Ishikawa (cell line): ENCODE measurements at regions not wholly inside any gene's neighbourhood (a gene's known extent, or its start where the extent isn't known, plus 50 kb on each side); places are given as distances from the start of the nearest gene placed in this dataset.

Experiments used
- CEBPB ChIP-seq: IDR thresholded peaks from 2 replicates; pipeline ENCODE4 v1.6.1; 2012
- CREB1 ChIP-seq: IDR thresholded peaks from 2 replicates; pipeline ENCODE4 v1.6.1; 2012; ENCODE audit warnings: low read depth
- EGR1 ChIP-seq: IDR thresholded peaks from 2 replicates; pipeline ENCODE4 v1.6.1; 2012
- EP300 ChIP-seq: IDR thresholded peaks from 2 replicates; pipeline ENCODE4 v1.6.1; 2012; ENCODE audit warnings: borderline replicate concordance
- FOXM1 ChIP-seq: IDR thresholded peaks from 2 replicates; pipeline ENCODE4 v1.6.1; 2012; ENCODE audit warnings: low read depth, borderline replicate concordance
- NFIC ChIP-seq: IDR thresholded peaks from 2 replicates; pipeline ENCODE4 v1.6.1; 2012
- RAD21 ChIP-seq: IDR thresholded peaks from 2 replicates; pipeline ENCODE4 v1.6.1; 2012; ENCODE audit warnings: low read depth
- TAF1 ChIP-seq: IDR thresholded peaks from 2 replicates; pipeline ENCODE4 v1.6.1; 2012; ENCODE audit warnings: low read depth, mild to moderate bottlenecking
- TCF12 ChIP-seq: IDR thresholded peaks from 2 replicates; pipeline ENCODE4 v1.6.1; 2012; ENCODE audit warnings: low read depth
- TEAD4 ChIP-seq: IDR thresholded peaks from 2 replicates; pipeline ENCODE4 v1.6.1; 2012
- YY1 ChIP-seq: IDR thresholded peaks from 2 replicates; pipeline ENCODE4 v1.6.1; 2012; ENCODE audit warnings: low read depth
- ZBTB7A ChIP-seq: IDR thresholded peaks from 2 replicates; pipeline ENCODE4 v1.6.1; 2012; ENCODE audit warnings: low read depth
- TF ChIP-seq, protein P1 (sequence below): IDR thresholded peaks from 2 replicates; pipeline ENCODE4 v1.6.1; 2012
- TF ChIP-seq, protein P2 (sequence below): IDR thresholded peaks from 2 replicates; pipeline ENCODE4 v1.6.1; 2012; ENCODE audit warnings: low read depth, mild to moderate bottlenecking
- TF ChIP-seq, protein P3 (sequence below): IDR thresholded peaks from 2 replicates; pipeline ENCODE4 v1.6.1; 2012

DNA sequence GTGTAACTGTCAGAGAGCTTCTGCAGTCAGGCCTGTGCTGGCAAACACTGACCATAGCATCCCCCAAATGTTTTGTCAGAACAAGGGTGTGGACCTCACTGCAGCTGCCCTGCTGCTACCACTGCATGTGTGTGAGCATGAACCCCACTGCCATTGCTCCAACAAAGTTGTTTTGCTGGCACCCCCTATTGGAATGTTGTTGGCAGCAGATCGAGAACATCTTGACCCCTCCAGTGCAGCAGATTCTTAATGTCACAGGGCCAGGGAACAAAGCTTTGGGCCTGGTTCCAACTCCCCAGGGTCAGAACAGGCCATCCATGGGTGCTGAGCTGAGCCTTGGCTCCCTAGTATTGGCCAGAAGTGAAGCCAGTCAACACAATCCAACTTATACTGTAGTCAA is 1537.4 kb downstream of the NCAM2 start:
- TF ChIP-seq CREB1 (no peak), CEBPB (no peak)
- TF ChIP-seq, protein P1, sequence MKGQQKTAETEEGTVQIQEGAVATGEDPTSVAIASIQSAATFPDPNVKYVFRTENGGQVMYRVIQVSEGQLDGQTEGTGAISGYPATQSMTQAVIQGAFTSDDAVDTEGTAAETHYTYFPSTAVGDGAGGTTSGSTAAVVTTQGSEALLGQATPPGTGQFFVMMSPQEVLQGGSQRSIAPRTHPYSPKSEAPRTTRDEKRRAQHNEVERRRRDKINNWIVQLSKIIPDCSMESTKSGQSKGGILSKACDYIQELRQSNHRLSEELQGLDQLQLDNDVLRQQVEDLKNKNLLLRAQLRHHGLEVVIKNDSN = no peak

DNA sequence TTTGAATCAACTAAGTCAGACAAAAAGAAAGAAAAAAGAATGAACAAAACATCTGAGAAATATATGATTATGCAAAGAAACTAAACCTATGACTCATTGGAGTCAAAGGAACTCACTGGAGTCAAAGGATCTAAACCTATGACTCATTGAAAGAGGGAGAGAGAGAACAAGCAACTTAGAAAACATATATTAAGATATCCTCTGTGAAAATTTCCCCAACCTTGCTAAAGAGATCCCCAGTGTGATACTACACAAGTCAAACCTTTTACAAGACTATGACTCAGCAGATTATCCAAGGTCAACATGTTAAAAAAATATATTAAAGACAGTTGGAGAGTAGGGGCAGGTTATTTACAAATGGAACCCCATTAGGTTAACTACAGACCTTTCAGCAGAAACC is 1538.3 kb downstream of the NCAM2 start:
- TF ChIP-seq, protein P1 = no peak

DNA sequence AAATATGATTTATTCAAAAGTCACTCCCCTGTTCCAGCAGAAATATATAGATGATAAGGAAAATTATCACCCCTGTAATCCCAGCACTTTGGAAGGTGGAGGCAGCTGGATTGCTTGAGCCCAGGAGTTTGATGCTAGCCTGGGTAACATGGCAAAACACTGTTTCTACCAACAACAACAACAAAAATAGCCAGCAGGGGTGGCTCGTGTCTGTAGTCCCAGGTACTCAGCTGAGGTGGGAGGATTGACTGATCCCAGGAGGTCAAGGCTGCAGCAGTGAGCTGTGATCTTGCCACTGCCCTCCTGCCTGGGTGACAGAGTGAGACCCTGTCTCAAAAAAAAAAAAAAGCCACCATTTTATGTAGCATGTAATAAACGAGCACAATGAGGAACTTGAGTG is 1546.5 kb downstream of the NCAM2 start:
- TF ChIP-seq, protein P1 = no peak
- no peak for TF ChIP-seq TEAD4
- TF ChIP-seq TAF1 = no peak
- TF ChIP-seq, protein P2, sequence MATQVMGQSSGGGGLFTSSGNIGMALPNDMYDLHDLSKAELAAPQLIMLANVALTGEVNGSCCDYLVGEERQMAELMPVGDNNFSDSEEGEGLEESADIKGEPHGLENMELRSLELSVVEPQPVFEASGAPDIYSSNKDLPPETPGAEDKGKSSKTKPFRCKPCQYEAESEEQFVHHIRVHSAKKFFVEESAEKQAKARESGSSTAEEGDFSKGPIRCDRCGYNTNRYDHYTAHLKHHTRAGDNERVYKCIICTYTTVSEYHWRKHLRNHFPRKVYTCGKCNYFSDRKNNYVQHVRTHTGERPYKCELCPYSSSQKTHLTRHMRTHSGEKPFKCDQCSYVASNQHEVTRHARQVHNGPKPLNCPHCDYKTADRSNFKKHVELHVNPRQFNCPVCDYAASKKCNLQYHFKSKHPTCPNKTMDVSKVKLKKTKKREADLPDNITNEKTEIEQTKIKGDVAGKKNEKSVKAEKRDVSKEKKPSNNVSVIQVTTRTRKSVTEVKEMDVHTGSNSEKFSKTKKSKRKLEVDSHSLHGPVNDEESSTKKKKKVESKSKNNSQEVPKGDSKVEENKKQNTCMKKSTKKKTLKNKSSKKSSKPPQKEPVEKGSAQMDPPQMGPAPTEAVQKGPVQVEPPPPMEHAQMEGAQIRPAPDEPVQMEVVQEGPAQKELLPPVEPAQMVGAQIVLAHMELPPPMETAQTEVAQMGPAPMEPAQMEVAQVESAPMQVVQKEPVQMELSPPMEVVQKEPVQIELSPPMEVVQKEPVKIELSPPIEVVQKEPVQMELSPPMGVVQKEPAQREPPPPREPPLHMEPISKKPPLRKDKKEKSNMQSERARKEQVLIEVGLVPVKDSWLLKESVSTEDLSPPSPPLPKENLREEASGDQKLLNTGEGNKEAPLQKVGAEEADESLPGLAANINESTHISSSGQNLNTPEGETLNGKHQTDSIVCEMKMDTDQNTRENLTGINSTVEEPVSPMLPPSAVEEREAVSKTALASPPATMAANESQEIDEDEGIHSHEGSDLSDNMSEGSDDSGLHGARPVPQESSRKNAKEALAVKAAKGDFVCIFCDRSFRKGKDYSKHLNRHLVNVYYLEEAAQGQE = no peak
- TF ChIP-seq CREB1 = no peak
- TF ChIP-seq ZBTB7A = no peak
- TF ChIP-seq, protein P3, sequence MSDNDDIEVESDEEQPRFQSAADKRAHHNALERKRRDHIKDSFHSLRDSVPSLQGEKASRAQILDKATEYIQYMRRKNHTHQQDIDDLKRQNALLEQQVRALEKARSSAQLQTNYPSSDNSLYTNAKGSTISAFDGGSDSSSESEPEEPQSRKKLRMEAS = no peak
- TF ChIP-seq TCF12 = no peak
- TF ChIP-seq CEBPB = no peak
- TF ChIP-seq FOXM1 = no peak
- no peak for TF ChIP-seq RAD21
- no peak for TF ChIP-seq YY1
- TF ChIP-seq EP300 = no peak
- no peak for TF ChIP-seq EGR1
- no peak for TF ChIP-seq NFIC

DNA sequence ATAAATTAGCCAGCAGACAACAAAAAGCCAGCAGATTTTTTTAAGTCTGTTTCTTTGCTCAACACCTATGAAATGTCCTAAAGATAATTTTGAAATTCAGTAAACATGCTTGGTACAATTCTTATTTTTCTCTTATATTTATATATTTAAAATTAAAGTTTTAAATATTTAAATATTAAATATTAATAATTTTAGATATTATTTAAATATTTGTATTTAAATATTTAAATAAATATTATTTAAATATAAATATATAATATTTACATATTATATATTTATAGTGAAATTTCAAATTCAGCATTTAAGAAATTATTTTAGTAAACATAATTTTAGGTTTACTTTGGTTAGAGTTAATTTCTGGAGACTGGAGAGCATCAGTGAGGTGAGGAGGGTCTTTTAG is 1554.2 kb downstream of the NCAM2 start:
- no peak for TF ChIP-seq NFIC
- no peak for TF ChIP-seq EP300
- no peak for TF ChIP-seq EGR1
- TF ChIP-seq FOXM1 = no peak
- TF ChIP-seq TAF1 = no peak
- TF ChIP-seq TEAD4 = no peak
- TF ChIP-seq, protein P1 = no peak
- no peak for TF ChIP-seq CREB1
- no peak for TF ChIP-seq RAD21
- TF ChIP-seq, protein P3 = no peak
- TF ChIP-seq, protein P2 = no peak

DNA sequence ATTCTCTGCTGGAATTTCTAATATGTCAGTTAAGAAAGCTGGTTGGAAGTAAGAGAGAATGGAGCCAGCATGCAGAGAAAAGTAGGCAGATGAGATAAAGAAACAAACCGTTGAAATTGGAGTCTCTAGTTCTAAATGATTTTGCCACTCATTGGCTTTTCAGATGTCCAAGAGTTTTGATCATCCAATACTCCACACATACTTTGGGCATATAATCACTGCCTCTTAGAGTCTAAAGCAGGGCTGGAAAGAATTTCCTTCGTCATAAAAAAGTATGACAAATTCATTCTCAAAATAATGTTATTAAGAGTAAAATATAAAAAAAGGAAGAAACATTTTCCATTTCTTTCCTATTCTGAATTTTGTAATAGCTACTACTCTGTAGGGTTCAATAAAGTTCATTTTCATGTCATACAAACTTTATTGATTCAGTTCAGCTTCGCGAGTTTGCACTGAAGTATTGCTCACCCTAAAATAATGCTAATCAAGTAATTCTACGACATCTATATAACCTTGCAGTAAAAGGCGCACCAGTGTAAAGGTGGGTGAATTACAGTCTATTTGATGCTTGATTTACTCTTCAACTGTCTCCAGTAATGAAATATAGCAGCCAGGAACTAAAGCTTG is 1556.6 kb downstream of the NCAM2 start:
- TF ChIP-seq, protein P2 = no peak
